Superior temporal gyrus (tissue), 1 donor: ENCODE measurements at regions not wholly inside any gene's neighbourhood (a gene's known extent, or its start where the extent isn't known, plus 50 kb on each side); places are given as distances from the start of the nearest gene placed in this dataset.
"Not testable (repeated sequence)": the region's sequence is repeated elsewhere in the genome, so short reads cannot be mapped to it uniquely, and the experiment has no call there.

Source experiments
- DNase-seq: peaks from one replicate; pipeline ENCODE4 v3.0.0-alpha.2; 2016; ENCODE audit errors: extremely low spot score

- DNase-seq: no peak
Observed at GRCh38 chr17:71842986-71843385, 277.8 kb upstream of the SOX9 start.

- no peak for DNase-seq
Observed at GRCh38 chr17:71845337-71845736, 275.5 kb upstream of the SOX9 start.

DNA sequence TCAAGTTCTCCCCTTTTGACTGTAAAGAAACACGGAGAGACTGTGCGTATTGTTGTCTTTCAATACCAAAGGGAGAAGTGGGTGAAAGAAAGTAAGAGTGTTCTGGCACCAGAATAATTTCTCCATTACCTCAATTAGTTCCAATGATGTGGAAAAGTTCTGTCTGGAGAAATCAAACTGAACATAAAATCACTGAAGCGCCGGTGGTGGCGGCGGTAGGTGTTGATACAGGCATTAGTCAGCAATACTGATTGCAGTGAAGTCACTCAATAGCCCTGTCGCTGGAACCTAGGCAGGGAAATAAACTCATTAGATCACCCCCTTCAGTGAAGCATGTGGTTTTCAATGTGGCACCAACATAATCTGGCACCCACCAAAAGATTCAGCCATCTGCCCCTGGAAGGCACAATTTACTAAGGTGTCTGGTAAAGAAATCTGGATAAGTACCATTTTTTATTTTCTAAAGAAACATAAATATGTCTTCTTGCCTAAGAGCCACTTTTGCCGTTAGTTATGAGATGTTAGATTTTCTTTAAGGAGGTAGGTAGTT lies 274.2 kb upstream of the SOX9 start:
- DNase-seq: no peak

- DNase-seq: no peak
Observed at GRCh38 chr17:71849783-71850768, 270.7 kb upstream of the SOX9 start.

DNA sequence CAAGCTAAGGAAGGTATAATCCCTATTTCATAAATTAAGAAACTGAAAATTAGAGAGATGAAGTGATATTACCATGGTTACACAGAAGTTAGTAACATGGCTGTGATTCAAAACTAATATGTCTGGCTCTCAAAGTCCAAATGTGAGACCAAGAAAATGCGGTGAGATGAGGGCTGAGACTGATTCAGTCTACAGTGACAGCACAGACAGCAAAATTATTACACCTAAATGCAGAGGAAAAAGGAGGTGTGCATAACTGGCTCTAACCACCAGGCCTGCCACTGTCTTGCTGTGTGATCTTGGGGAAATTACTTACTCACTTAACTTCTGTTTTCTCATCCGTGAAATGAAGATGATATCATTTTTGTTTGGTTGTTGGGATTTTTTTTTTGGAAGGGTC lies 270.0 kb upstream of the SOX9 start:
- no peak for DNase-seq

GRCh38 chr17:71855010-71855409 lies 265.8 kb upstream of the SOX9 start:
- no peak for DNase-seq

DNA sequence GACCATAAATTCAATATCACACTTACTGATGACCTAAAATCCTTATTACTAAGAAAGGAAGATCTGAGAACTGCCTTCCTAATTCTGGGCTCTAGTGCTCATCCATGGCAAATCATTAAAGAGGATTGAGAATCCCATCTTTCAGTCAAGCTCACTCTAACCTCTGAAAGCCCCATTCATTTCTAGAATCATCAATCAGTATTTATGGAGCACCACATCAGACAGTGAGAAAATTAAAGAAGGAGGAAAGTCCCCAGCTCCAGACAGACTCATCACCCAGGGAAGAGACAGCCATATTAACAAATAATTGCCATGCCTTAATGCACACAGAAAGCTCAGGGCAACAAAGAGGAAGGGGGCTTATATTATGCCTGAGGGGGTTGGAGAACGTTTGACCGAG lies 256.1 kb upstream of the SOX9 start:
- DNase-seq: no peak

- no peak for DNase-seq
Observed at GRCh38 chr17:71866095-71866494, 254.7 kb upstream of the SOX9 start.

DNA sequence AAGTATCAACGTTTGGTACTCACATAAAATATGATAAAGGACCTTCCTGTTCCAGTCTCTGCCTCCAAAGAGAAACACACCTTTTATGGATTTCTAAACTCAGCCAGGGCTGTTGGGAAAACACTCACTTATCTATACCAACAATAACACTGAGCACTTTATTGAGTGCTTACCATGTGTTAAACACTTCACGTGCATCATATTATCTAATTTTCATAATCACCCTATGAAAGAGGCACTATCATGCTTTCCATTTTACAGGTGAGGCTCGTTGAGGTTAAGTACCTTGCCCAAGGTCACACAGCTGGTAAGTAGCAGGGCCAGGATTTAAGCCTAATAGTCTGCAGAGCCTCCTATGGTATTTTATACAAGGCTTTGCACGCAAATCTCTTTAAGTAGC lies 251.5 kb upstream of the SOX9 start:
- no peak for DNase-seq

GRCh38 chr17:71869841-71870545 lies 250.8 kb upstream of the SOX9 start:
- peak; percentile 58 for DNase-seq

GRCh38 chr17:71870546-71870862 lies 250.3 kb upstream of the SOX9 start:
- DNase-seq: no peak

DNA sequence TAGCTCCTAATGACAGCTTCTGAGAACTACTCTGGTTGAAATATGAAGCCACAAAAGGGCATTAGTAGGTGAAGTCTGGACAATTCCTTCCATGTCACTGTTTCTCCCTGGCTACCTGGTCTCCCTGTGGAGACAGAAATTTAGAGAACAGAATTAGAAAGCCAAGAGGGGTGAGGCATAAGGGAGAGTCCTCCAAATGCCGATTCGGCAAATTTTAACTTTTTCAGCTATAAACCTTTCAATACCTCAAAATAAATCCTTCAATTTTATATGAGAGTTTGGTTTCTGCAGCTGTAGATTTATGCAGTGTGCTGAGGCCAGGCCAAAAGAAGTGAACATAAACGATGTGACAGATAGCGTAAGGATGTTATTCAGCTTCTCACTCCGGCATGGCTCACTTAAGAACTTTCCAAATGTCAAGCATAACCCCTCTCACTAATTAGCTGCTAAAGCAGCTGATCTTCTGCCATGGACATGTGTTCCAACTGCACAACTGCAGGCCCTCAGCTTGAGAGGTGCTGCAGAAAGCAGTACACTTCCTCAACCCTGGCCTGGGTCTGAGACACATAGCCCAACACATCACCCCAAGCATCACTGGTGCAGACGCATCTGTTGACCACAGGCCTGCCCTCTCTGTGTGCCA lies 247.9 kb upstream of the SOX9 start:
- no peak for DNase-seq

DNA sequence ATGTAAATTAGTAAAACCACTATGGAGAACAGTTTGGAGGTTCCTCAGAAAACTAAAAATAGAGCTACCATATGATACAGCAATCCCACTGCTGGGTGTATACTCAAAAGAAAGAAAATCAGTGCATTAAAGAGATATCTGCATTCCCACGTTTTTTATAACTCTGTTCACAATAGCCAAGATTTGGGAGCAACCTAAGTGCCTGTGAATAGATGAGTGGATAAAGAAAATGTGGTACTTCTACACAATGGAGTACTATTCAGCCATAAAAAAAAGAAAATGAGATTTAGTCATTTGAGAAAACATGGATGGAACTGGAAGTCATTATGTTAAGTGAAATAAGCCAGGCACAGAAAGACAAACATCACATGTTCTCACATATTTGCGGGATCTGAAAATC lies 246.0 kb upstream of the SOX9 start:
- DNase-seq: not testable (repeated sequence)

DNA sequence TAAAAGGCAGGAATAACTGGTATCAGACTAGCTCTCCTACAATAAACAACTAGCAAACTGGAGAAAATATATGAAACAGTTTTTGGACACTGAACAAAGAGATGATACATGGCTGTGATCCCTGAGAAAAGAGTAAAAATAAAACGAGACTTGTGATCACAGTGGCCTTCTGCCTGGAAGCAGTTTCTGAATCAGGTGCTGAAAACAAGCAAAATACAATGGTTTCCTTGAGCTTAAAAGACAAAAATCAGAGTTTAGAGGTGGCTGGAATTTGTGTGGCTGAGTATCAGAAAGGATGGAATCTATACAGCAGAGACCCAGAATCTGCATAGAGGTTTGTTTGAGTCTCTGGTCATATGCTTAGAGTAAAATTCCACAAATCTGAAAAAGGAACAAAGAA lies 242.5 kb upstream of the SOX9 start:
- no peak for DNase-seq

DNA sequence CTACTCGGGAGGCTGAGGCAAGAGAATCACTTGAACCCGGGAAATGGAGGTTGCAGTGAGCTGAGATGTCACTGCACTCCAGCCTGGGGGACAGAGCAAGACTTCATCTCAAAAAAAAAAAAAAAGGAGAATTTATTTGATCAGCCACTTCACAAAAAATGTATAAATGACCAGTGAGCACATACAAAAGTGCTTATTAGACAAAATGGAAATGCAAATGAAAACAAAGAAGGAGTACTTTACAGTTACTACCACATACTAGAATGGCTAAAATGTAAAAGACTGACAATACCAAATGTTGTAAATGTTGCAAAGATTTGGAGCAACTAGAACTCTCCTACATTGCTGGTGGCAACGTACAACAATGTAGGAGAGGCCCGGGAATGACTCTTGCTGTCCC lies 241.8 kb upstream of the SOX9 start:
- no peak for DNase-seq

GRCh38 chr17:71881041-71881440 lies 239.8 kb upstream of the SOX9 start:
- no peak for DNase-seq

GRCh38 chr17:71881581-71881980 lies 239.2 kb upstream of the SOX9 start:
- DNase-seq: no peak

DNA sequence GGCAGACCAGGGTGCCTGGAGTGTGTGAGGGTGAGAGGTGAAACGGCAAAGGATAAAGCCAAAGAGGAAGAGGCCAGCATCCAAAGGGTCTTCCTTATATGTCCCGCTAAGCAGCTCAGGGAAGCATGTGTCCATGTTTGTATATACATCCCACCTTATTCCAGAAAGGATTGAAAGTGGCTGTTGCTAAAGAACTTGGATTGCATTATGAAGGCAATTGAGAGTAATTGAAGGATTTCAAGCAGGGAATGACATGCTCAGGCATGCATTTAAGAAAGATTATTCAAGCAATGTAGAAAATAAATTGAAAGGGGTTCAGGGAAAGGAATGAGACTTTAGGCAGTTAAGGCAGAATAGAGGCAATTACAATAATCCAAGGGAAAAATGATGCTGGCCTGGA lies 237.6 kb upstream of the SOX9 start:
- no peak for DNase-seq

GRCh38 chr17:71883845-71884244 lies 237.0 kb upstream of the SOX9 start:
- no peak for DNase-seq

GRCh38 chr17:71885662-71886061 lies 235.2 kb upstream of the SOX9 start:
- DNase-seq: no peak

DNA sequence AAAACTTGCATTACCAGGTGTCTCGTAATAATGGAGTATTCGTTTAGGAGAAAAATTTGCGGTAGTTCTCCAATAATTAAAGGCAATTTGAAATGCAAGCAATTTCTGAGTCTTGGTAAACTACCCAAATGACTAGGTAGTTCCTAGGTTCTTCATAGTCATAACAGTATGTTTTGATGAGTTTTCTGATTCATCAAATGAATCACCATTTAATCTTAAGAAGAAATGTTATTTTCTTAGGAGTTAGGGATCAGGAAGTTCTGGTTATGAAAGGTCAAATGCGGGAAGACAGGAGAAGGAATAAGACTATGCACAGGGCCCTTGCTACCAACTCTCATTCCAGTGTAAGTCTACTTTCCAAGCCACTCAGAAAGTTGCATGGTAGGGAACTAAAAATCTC lies 221.5 kb upstream of the SOX9 start:
- DNase-seq: no peak

DNA sequence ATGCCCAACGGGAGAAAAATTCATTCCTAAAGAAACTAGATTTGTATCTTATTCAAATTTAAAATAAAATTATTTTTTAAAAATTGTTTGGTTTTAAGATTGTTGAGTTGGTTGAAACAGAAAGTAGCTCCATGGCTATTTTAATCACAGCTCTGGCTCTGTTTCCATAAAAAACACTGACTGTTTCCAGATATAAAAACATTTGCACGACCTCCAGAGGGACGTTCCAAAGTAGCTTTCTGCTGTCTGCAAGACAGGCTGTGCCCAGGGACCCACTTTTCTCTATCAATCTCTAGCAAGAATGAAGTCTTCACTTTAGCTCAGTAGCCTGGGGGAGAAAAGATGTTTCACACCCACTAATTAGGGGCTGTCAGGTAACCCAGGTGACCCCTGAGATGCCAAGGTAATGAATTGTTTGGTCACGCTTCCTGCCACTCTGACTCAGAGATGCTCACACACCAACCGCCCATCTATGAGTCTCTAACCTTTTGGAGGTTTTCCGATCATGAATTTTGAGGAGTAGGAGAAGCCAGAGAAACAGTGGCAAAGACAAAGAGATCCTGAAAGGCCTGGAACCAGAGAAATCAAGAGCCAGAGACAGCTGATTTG lies 220.1 kb upstream of the SOX9 start:
- DNase-seq: no peak
